LNCaP clone FGC (cell line): ENCODE measurements at regions not wholly inside any gene's neighbourhood (a gene's known extent, or its start where the extent isn't known, plus 50 kb on each side); places are given as distances from the start of the nearest gene placed in this dataset.

Source experiments
- DNase-seq: peaks from one replicate; pipeline ENCODE4 v3.0.0-alpha.2; 2011; ENCODE audit warnings: low read depth
- H3K4me3 ChIP-seq: 2 replicates; pipeline ENCODE4 v1.5.1; 2011; ENCODE audit warnings: mild to moderate bottlenecking, low read depth, low read length, control low read depth
- TF ChIP-seq, protein P1 (sequence below): IDR thresholded peaks from 2 replicates; pipeline ENCODE4 v1.5.1; 2012; ENCODE audit warnings: mild to moderate bottlenecking; ENCODE audit not compliant: control insufficient read depth, insufficient read depth; ENCODE audit errors: extremely low read depth

DNA sequence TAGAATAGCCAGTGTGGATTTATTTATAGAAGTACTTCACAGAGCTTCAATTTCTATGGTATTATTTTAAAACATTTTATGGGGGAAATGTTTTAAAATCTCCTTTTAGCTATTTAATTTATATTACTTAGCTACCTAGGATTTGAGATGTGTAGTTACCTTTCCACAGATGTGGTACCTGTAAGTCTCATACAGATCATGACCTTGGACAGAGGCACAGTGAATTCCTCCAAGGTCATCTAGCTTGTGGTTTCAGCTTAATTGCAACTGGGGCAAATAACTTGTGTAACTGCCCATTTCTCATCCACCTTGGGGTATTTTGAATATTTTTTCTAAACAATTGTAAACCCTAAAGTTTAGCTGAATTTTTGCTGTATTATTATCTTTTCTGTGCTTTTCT lies 89.2 kb downstream of the DMRTA1 start:
- DNase-seq, result no peak
- TF ChIP-seq, protein P1, sequence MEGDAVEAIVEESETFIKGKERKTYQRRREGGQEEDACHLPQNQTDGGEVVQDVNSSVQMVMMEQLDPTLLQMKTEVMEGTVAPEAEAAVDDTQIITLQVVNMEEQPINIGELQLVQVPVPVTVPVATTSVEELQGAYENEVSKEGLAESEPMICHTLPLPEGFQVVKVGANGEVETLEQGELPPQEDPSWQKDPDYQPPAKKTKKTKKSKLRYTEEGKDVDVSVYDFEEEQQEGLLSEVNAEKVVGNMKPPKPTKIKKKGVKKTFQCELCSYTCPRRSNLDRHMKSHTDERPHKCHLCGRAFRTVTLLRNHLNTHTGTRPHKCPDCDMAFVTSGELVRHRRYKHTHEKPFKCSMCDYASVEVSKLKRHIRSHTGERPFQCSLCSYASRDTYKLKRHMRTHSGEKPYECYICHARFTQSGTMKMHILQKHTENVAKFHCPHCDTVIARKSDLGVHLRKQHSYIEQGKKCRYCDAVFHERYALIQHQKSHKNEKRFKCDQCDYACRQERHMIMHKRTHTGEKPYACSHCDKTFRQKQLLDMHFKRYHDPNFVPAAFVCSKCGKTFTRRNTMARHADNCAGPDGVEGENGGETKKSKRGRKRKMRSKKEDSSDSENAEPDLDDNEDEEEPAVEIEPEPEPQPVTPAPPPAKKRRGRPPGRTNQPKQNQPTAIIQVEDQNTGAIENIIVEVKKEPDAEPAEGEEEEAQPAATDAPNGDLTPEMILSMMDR, result no peak
- H3K4me3 ChIP-seq, result no peak overlapping the region

- DNase-seq, result peak; percentile 90
- TF ChIP-seq, protein P1, result no peak
- no peak overlapping the region for H3K4me3 ChIP-seq
These were observed 91.1 kb downstream of the DMRTA1 start for GRCh38 chr9:22537721-22538120.

DNA sequence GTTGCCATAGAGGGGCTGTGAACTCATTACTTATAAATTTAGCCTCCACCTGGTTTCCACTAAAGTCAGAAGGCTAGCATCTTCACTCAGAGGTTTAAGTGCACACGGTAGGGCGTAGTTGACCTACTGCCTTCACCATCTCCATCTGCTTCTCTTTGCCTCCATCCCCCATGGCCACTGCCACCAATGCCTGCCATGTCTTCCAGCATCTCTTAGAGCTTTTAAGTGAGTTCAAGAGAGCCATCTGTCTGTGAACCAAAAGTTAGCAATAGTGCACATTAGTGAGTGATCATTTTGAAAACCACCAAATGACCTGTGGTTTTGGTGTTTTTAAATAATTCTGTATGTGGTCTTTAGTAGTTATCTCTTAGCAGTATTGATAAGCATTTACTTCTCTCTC lies 102.0 kb downstream of the DMRTA1 start:
- no peak for DNase-seq
- TF ChIP-seq, protein P1, result no peak
- no peak overlapping the region for H3K4me3 ChIP-seq

DNA sequence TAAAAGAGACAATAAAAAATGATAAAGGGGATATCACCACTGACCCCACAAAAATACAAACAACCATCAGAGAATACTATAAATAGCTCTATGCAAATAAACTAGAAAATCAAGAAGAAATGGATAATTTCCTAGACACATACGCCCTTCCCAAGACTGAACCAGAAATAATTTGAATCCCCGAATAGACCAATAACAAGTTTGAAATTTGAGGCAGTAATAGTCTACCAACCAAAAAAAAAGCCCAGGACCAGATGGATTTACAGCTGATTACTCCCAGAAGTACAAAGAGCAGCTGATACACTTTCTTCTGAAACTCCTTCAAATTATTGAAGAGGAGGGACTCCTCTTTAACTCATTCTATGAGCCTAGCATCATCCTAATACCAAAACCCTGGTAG lies 128.1 kb downstream of the DMRTA1 start:
- TF ChIP-seq, protein P1, result no peak
- no peak for DNase-seq
- no peak overlapping the region for H3K4me3 ChIP-seq

DNA sequence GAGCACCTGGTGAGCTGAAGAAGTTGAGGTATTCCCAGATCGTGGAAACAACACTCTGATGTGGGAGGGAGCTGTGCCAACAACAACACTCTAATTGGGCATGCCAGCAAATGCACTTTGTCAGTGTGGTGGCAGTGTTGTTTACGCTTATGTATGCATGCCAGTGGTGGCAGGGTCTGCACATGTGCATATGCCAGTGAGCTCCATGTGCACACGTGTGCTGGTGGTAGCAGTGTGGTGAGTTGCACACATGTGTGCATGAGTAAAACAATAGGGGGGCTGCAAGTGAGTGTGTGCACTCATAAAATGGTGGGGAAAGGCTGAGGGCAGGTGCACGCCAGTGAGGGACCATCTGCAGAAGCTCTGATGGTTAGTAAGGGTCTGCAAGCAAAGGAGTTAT lies 134.2 kb downstream of the DMRTA1 start:
- TF ChIP-seq, protein P1, result no peak
- no peak overlapping the region for H3K4me3 ChIP-seq
- no peak for DNase-seq

GRCh38 chr9:22582221-22582620 lies 135.6 kb downstream of the DMRTA1 start:
- no peak for DNase-seq
- TF ChIP-seq, protein P1, result no peak
- H3K4me3 ChIP-seq, result no peak overlapping the region

DNA sequence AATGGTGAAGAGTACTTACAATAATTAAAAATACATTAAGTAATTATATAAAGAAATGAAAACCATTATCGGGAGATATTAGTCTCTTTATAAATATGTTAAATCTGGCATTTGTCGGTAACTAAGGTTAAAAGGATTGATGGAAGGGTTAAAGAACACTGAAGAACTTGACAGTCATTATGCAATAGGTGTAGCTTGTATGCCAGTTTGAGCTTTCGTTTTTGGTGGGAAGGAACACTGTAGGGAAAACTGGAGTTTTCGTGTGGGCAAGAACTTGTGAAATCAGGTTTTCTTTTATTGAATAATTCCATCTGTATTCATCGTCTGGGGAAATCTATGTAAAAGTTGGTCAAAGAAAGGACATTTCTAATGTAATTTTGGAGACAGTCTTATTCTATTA lies 142.3 kb downstream of the DMRTA1 start:
- H3K4me3 ChIP-seq, result no peak overlapping the region
- TF ChIP-seq, protein P1, result no peak
- no peak for DNase-seq
